Mucosa of descending colon (tissue), 3 donors: ENCODE measurements at regions not wholly inside any gene's neighbourhood (a gene's known extent, or its start where the extent isn't known, plus 50 kb on each side); places are given as distances from the start of the nearest gene placed in this dataset.
"Not testable (repeated sequence)": the region's sequence is repeated elsewhere in the genome, so short reads cannot be mapped to it uniquely, and the experiment has no call there.

Source experiments
- ATAC-seq: fragments of 200-7000 bp; cut with Tn5 transposase; one replicate; pipeline ENCODE4 v1.9.1; 2020; ENCODE audit warnings: mild to moderate bottlenecking, moderate library complexity
- DNase-seq, 3 donors: peaks; one replicate each; pipeline ENCODE4 v3.0.0-alpha.2; 2020
- H3K36me3 ChIP-seq: fragments of 200-600 bp; one replicate; pipeline ENCODE4 v1.8.0; 2021; ENCODE audit warnings: low read depth, mild to moderate bottlenecking
- H3K4me1 ChIP-seq: fragments of 200-600 bp; one replicate; pipeline ENCODE4 v1.8.0; 2021; ENCODE audit warnings: low read depth, mild to moderate bottlenecking
- H3K4me3 ChIP-seq: fragments of 200-600 bp; one replicate; pipeline ENCODE4 v1.8.0; 2021; ENCODE audit warnings: mild to moderate bottlenecking
- H3K9me3 ChIP-seq: fragments of 200-600 bp; one replicate; pipeline ENCODE4 v1.8.0; 2021; ENCODE audit warnings: mild to moderate bottlenecking
- CTCF ChIP-seq: fragments of 200-600 bp; IDR thresholded peaks from one replicate; pipeline ENCODE4 v1.8.0; 2022; ENCODE audit warnings: antibody characterized with exemption, mild to moderate bottlenecking
- intact Hi-C, 2 donors: fragments of 100-400 bp; cut with DNase I in 1 of 2; cut with micrococcal nuclease in 1 of 2; formaldehyde crosslinking; loops; one replicate each; pipeline versions ENCODE4 v1.11.0 to v1.11.1; 2022; cut with DNase I, micrococcal nuclease
- donor health status: DM: no; HTN: no; CAD: no; lungs with moderate emphysema.
- donor health status: DM: no; HTN: no; CAD: no.
- donor health status: DM: no; HTN: yes; CAD: no.

- no peak for ATAC-seq
- Histone ChIP-seq H3K9me3 (no peaks in the 10 kb centered on the region), H3K4me3 (no peak overlapping the region), H3K36me3 (no peaks in the 10 kb centered on the region), H3K4me1 (no peaks in the 10 kb centered on the region)
- no peak for TF ChIP-seq CTCF
- intact Hi-C loops, result no loop called here
- DNase-seq, result no peak
Observed at GRCh38 chrX:35626124-35626523, 172.0 kb upstream of the MAGEB16 start.

GRCh38 chrX:35635971-35636370 is 162.2 kb upstream of the MAGEB16 start:
- DNase-seq, H3K4me3 ChIP-seq, H3K4me1 ChIP-seq, H3K9me3 ChIP-seq, intact Hi-C loops, H3K36me3 ChIP-seq, ATAC-seq: not testable (repeated sequence)

GRCh38 chrX:35664833-35665232 is 133.3 kb upstream of the MAGEB16 start:
- ATAC-seq (no peak), DNase-seq (no peak)
- no peaks in the 10 kb centered on the region for H3K9me3 ChIP-seq
- no peak overlapping the region for H3K4me3 ChIP-seq
- no peaks in the 10 kb centered on the region for H3K36me3 ChIP-seq
- intact Hi-C loops, result no loop called here
- H3K4me1 ChIP-seq, result no peaks in the 10 kb centered on the region
- no peak for TF ChIP-seq CTCF

- ATAC-seq, result no peak
- intact Hi-C loops, result no loop called here
- no peak for DNase-seq
- no peaks in the 10 kb centered on the region for H3K4me1 ChIP-seq
- no peaks in the 10 kb centered on the region for H3K9me3 ChIP-seq
- no peak for TF ChIP-seq CTCF
- H3K36me3 ChIP-seq, result no peaks in the 10 kb centered on the region
- H3K4me3 ChIP-seq, result no peak overlapping the region
Observed at GRCh38 chrX:35665311-35665710, 132.8 kb upstream of the MAGEB16 start.

- DNase-seq, result no peak
- no peaks in the 10 kb centered on the region for H3K36me3 ChIP-seq
- no peaks in the 10 kb centered on the region for H3K9me3 ChIP-seq
- intact Hi-C loops, result no loop called here
- no peak overlapping the region for H3K4me3 ChIP-seq
- no peak for TF ChIP-seq CTCF
- no peak for ATAC-seq
- H3K4me1 ChIP-seq, result no peaks in the 10 kb centered on the region
Observed at GRCh38 chrX:35670889-35671288, 127.3 kb upstream of the MAGEB16 start.

GRCh38 chrX:35675151-35675550 is 123.0 kb upstream of the MAGEB16 start:
- H3K36me3 ChIP-seq, result no peaks in the 10 kb centered on the region
- H3K4me1 ChIP-seq, result no peaks in the 10 kb centered on the region
- H3K9me3 ChIP-seq, result no peaks in the 10 kb centered on the region
- DNase-seq, result no peak
- H3K4me3 ChIP-seq, result no peak overlapping the region
- no peak for TF ChIP-seq CTCF
- ATAC-seq, result no peak
- intact Hi-C loops, result no loop called here
